ENCODE measurements at regions not wholly inside any gene's neighbourhood (a gene's known extent, or its start where the extent isn't known, plus 50 kb on each side); places are given as distances from the start of the nearest gene placed in this dataset.
"Not testable (repeated sequence)": the region's sequence is repeated elsewhere in the genome, so short reads cannot be mapped to it uniquely, and the experiment has no call there.

DNA sequence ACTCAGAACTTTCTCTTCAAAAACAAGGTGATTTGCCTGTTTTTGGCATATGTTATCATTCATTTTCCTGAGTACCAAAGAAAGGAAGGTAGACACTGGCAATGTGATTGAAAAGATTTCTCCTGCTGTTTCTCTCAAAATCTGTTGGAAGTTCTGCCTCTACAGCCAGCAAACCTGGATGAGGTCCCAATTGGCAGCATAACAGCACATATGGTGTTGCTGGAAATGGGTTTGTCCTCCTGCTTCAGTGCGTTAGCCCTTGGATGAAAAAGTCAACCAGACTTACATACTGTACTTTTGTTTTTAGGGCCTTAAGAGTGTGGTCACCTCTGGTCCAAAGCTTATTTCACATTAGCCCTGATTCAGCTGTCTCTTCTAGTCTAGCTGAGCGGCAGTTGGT is 237.6 kb upstream of the MME start:
- no peaks in the 10 kb centered on the region for H3K4me1 Mint-ChIP-seq
- H3K9me3 Mint-ChIP-seq, result no peaks in the 10 kb centered on the region
- ATAC-seq, result no peak
- H3K36me3 Mint-ChIP-seq, result no peaks in the 10 kb centered on the region
- H3K4me3 Mint-ChIP-seq, result no peak overlapping the region
- CTCF ChIA-PET, result no interaction called here
- DNase-seq (ENCODE audit: low spot score), result no peak
- TF ChIP-seq FOXP4 (CRISPR knock-in tag; IDR thresholded peaks at IDR 0.05), result no peak
- TF ChIP-seq FOXP1 (CRISPR knock-in tag; IDR thresholded peaks at IDR 0.05; ENCODE audit: borderline replicate concordance), result no peak
- TF ChIP-seq, protein P1, sequence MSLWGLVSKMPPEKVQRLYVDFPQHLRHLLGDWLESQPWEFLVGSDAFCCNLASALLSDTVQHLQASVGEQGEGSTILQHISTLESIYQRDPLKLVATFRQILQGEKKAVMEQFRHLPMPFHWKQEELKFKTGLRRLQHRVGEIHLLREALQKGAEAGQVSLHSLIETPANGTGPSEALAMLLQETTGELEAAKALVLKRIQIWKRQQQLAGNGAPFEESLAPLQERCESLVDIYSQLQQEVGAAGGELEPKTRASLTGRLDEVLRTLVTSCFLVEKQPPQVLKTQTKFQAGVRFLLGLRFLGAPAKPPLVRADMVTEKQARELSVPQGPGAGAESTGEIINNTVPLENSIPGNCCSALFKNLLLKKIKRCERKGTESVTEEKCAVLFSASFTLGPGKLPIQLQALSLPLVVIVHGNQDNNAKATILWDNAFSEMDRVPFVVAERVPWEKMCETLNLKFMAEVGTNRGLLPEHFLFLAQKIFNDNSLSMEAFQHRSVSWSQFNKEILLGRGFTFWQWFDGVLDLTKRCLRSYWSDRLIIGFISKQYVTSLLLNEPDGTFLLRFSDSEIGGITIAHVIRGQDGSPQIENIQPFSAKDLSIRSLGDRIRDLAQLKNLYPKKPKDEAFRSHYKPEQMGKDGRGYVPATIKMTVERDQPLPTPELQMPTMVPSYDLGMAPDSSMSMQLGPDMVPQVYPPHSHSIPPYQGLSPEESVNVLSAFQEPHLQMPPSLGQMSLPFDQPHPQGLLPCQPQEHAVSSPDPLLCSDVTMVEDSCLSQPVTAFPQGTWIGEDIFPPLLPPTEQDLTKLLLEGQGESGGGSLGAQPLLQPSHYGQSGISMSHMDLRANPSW (CRISPR knock-in tag; conservative IDR thresholded peaks at IDR 0.05; ENCODE audit: low read depth), result no peak
- no peak for TF ChIP-seq CTCF (IDR thresholded peaks at IDR 0.05)
- TF ChIP-seq ETV6 (CRISPR knock-in tag; IDR thresholded peaks at IDR 0.05), result no peak
- POLR2A ChIA-PET, result no interaction called here
- no peaks in the 10 kb centered on the region for H3K27me3 Mint-ChIP-seq (ENCODE audit: low read depth)
- no peak overlapping the region for H3K27ac Mint-ChIP-seq

- Mint-ChIP-seq H3K36me3 (no peaks in the 10 kb centered on the region), H3K4me3 (no peak overlapping the region), H3K9me3 (peaks cover 7% of the 10 kb centered on the region; the same call in 1 of the 2 replicates), H3K27ac (no peak overlapping the region), H3K4me1 (peaks cover 7% of the 10 kb centered on the region), H3K27me3 (ENCODE audit: low read depth) (no peaks in the 10 kb centered on the region)
- TF ChIP-seq CREM (CRISPR knock-in tag; IDR thresholded peaks at IDR 0.05), result no peak
- no peak for TF ChIP-seq ZNF416 (CRISPR knock-in tag; IDR thresholded peaks at IDR 0.05)
- TF ChIP-seq, protein P2, sequence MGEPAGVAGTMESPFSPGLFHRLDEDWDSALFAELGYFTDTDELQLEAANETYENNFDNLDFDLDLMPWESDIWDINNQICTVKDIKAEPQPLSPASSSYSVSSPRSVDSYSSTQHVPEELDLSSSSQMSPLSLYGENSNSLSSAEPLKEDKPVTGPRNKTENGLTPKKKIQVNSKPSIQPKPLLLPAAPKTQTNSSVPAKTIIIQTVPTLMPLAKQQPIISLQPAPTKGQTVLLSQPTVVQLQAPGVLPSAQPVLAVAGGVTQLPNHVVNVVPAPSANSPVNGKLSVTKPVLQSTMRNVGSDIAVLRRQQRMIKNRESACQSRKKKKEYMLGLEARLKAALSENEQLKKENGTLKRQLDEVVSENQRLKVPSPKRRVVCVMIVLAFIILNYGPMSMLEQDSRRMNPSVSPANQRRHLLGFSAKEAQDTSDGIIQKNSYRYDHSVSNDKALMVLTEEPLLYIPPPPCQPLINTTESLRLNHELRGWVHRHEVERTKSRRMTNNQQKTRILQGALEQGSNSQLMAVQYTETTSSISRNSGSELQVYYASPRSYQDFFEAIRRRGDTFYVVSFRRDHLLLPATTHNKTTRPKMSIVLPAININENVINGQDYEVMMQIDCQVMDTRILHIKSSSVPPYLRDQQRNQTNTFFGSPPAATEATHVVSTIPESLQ (CRISPR knock-in tag; IDR thresholded peaks at IDR 0.05), result no peak
- TF ChIP-seq NFATC4 (CRISPR knock-in tag; IDR thresholded peaks at IDR 0.05), result no peak
- no peak for TF ChIP-seq MYBL2 (CRISPR knock-in tag; IDR thresholded peaks at IDR 0.05)
- no peak for TF ChIP-seq SMAD4 (CRISPR knock-in tag; IDR thresholded peaks at IDR 0.05)
- no peak for TF ChIP-seq IRF2 (CRISPR knock-in tag; IDR thresholded peaks at IDR 0.05; ENCODE audit: borderline replicate concordance, low read depth)
- TF ChIP-seq ZNF396 (CRISPR knock-in tag; IDR thresholded peaks at IDR 0.05; ENCODE audit: borderline replicate concordance), result no peak
- ChIA-PET CTCF (no interaction called here), POLR2A (no interaction called here)
- ATAC-seq (no peak), DNase-seq (ENCODE audit: low spot score) (no peak)
Measured at GRCh38 chr3:154835639-154836038, 244.5 kb upstream of the MME start.

- H3K36me3 Mint-ChIP-seq; DNase-seq (ENCODE audit: low spot score); H3K4me1 Mint-ChIP-seq; H3K4me3 Mint-ChIP-seq; H3K9me3 Mint-ChIP-seq; H3K27ac Mint-ChIP-seq; CTCF ChIA-PET; H3K27me3 Mint-ChIP-seq (ENCODE audit: low read depth); ATAC-seq; POLR2A ChIA-PET: not testable (repeated sequence)
Measured at GRCh38 chr3:154834831-154835230, 245.3 kb upstream of the MME start.

Measured in WTC11 (cell line).